GM18907 (cell line): ENCODE measurements at regions not wholly inside any gene's neighbourhood (a gene's known extent, or its start where the extent isn't known, plus 50 kb on each side); places are given as distances from the start of the nearest gene placed in this dataset.
"Not testable (repeated sequence)": the region's sequence is repeated elsewhere in the genome, so short reads cannot be mapped to it uniquely, and the experiment has no call there.

Source experiments
- ATAC-seq: cut with Tn5 transposase; IDR thresholded peaks from one replicate; pipeline ENCODE4 v1.9.1; 2021; ENCODE audit warnings: mild to moderate bottlenecking, moderate library complexity; ENCODE audit not compliant: unreplicated experiment

GRCh38 chr4:184965230-184966050, 52.9 kb upstream of the HELT start:
- not testable (repeated sequence) for ATAC-seq

- ATAC-seq = not testable (repeated sequence)
These were observed 52.1 kb upstream of the HELT start for GRCh38 chr4:184966051-184966691.

GRCh38 chr4:184967699-184968098, 50.6 kb upstream of the HELT start:
- ATAC-seq = not testable (repeated sequence)

- ATAC-seq = no peak
These were observed 49.9 kb upstream of the HELT start for GRCh38 chr4:184968366-184968765.
